Coronary artery (tissue), 2 donors: ENCODE measurements at regions not wholly inside any gene's neighbourhood (a gene's known extent, or its start where the extent isn't known, plus 50 kb on each side); places are given as distances from the start of the nearest gene placed in this dataset.

Experiments used
- DNase-seq: peaks from one replicate; pipeline ENCODE4 v3.0.0-alpha.2; 2017; ENCODE audit warnings: low spot score
- H3K27ac ChIP-seq, 2 donors: fragments of 200-600 bp; sonication (generic); one replicate each; pipeline ENCODE4 v1.5.1; 2016 to 2019
- H3K4me3 ChIP-seq: fragments of 200-600 bp; sonication (generic); 2 replicates; pipeline ENCODE4 v1.5.1; 2016; ENCODE audit warnings: mild to moderate bottlenecking, moderate library complexity
- CTCF ChIP-seq: fragments of 200-600 bp; sonication (generic); IDR thresholded peaks from one replicate; pipeline ENCODE4 v1.5.1; 2019; ENCODE audit warnings: antibody characterized with exemption

- H3K27ac ChIP-seq: no peak overlapping the region
- DNase-seq: no peak
- TF ChIP-seq CTCF: no peak
- H3K4me3 ChIP-seq: no peak overlapping the region
These were observed 640.1 kb upstream of the FSHR start for GRCh38 chr2:49794396-49794795.

- Histone ChIP-seq H3K4me3 (no peak overlapping the region), H3K27ac (no peak overlapping the region)
- TF ChIP-seq CTCF: no peak
- no peak for DNase-seq
These were observed 634.0 kb upstream of the FSHR start for GRCh38 chr2:49788300-49788699.

GRCh38 chr2:49780949-49781348 is 626.6 kb upstream of the FSHR start:
- no peak for TF ChIP-seq CTCF
- H3K27ac ChIP-seq: no peak overlapping the region
- no peak for DNase-seq
- H3K4me3 ChIP-seq: no peak overlapping the region

GRCh38 chr2:49772299-49772970 is 618.1 kb upstream of the FSHR start:
- no peak overlapping the region for H3K4me3 ChIP-seq
- DNase-seq: no peak
- no peak overlapping the region for H3K27ac ChIP-seq
- no peak for TF ChIP-seq CTCF

GRCh38 chr2:49770919-49771318 is 616.6 kb upstream of the FSHR start:
- TF ChIP-seq CTCF: no peak
- H3K4me3 ChIP-seq: no peak overlapping the region
- no peak for DNase-seq
- H3K27ac ChIP-seq: no peak overlapping the region

GRCh38 chr2:49767316-49767715 is 613.0 kb upstream of the FSHR start:
- no peak overlapping the region for H3K4me3 ChIP-seq
- no peak for TF ChIP-seq CTCF
- H3K27ac ChIP-seq: no peak overlapping the region
- DNase-seq: no peak

- Histone ChIP-seq H3K4me3 (no peak overlapping the region), H3K27ac (no peak overlapping the region)
- no peak for TF ChIP-seq CTCF
- DNase-seq: no peak
These were observed 601.5 kb upstream of the FSHR start for GRCh38 chr2:49755777-49756176.
